Lower leg skin (tissue), 3 donors: ENCODE measurements at regions not wholly inside any gene's neighbourhood (a gene's known extent, or its start where the extent isn't known, plus 50 kb on each side); places are given as distances from the start of the nearest gene placed in this dataset.

Source experiments
- POLR2A ChIP-seq, 2 donors: fragments of 450-650 bp; IDR thresholded peaks; one replicate each; pipeline ENCODE4 v1.6.1; 2016 to 2017; ENCODE audit warnings: antibody characterized with exemption in 2 of 2, mild to moderate bottlenecking in 1 of 2, moderate library complexity in 1 of 2
- TF ChIP-seq, protein P1 (sequence below), 3 donors: fragments of 450-650 bp; IDR thresholded peaks; one replicate each; pipeline ENCODE4 v1.5.1; 2016; ENCODE audit warnings: antibody characterized with exemption in 3 of 3, mild to moderate bottlenecking in 3 of 3, moderate library complexity in 2 of 3

DNA sequence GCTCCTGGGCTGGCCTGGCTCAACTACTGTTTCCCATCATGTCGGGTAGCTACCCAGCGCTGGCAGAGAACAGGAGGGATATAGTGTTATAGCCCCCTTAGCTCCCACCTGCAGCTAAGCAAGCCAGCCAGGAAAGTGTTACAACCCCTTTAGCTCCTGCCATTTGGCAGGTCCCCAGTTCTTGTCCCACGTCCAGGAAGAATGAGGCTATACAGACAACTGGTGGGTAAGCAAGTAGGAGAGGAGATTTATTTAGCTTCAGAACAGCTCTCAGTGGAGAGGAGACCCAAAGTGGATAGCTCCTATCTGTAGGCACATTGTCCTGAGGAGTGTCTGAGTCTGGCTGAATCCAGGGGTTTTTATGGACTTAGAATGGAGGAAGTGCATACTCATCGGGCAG lies 741.1 kb upstream of the B3GALT2 start:
- no peak for TF ChIP-seq POLR2A (IDR thresholded peaks at IDR 0.05)
- TF ChIP-seq, protein P1, sequence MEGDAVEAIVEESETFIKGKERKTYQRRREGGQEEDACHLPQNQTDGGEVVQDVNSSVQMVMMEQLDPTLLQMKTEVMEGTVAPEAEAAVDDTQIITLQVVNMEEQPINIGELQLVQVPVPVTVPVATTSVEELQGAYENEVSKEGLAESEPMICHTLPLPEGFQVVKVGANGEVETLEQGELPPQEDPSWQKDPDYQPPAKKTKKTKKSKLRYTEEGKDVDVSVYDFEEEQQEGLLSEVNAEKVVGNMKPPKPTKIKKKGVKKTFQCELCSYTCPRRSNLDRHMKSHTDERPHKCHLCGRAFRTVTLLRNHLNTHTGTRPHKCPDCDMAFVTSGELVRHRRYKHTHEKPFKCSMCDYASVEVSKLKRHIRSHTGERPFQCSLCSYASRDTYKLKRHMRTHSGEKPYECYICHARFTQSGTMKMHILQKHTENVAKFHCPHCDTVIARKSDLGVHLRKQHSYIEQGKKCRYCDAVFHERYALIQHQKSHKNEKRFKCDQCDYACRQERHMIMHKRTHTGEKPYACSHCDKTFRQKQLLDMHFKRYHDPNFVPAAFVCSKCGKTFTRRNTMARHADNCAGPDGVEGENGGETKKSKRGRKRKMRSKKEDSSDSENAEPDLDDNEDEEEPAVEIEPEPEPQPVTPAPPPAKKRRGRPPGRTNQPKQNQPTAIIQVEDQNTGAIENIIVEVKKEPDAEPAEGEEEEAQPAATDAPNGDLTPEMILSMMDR (IDR thresholded peaks at IDR 0.05) = no peak
